PC-3 (cell line): ENCODE measurements at regions not wholly inside any gene's neighbourhood (a gene's known extent, or its start where the extent isn't known, plus 50 kb on each side); places are given as distances from the start of the nearest gene placed in this dataset.

ENCODE experiments used
- ATAC-seq: fragments of 200-7000 bp; cut with Tn5 transposase; 2 replicates; pipeline ENCODE4 v1.9.1; 2020; ENCODE audit warnings: mild to moderate bottlenecking, moderate library complexity
- BruUV-seq: library from RNA; stranded (reverse); fragments of 400-500 nt; replicated peaks from 2 replicates; lab custom pipeline; 2021; lab: Mats Ljungman, UMichigan
- CTCF ChIA-PET: fragments of 300-600 bp; sonication (Branson Sonifier 250); formaldehyde crosslinking; loops from one replicate; lab custom pipeline; 2022; ENCODE audit warnings: antibody characterized with exemption; lab: Charles Lee
- POLR2A ChIA-PET: fragments of 300-600 bp; sonication (Branson Sonifier 250); formaldehyde crosslinking; loops from one replicate; lab custom pipeline; 2022; ENCODE audit warnings: antibody characterized with exemption; ENCODE audit not compliant: unreplicated experiment; lab: Charles Lee
- DNase-seq: peaks from one replicate; pipeline ENCODE4 v3.0.0-alpha.2; 2015
- H2AFZ ChIP-seq: fragments of 300-600 bp; sonication (generic); 2 replicates; pipeline ENCODE4 v1.6.0; 2016; ENCODE audit warnings: antibody characterized with exemption, low read length
- H3F3A ChIP-seq: fragments of 300-600 bp; sonication (generic); one replicate; pipeline ENCODE4 v1.6.0; 2017; ENCODE audit warnings: antibody characterized with exemption, low read length, control low read depth, mild to moderate bottlenecking; ENCODE audit not compliant: unreplicated experiment
- H3K27ac ChIP-seq: fragments of 300-600 bp; sonication (generic); 2 replicates; pipeline ENCODE4 v1.5.1; 2016; ENCODE audit warnings: mild to moderate bottlenecking, low read length
- H3K27me3 ChIP-seq: fragments of 300-600 bp; sonication (generic); 2 replicates; pipeline ENCODE4 v1.6.1; 2016; ENCODE audit warnings: low read length, mixed read lengths
- H3K36me3 ChIP-seq: fragments of 300-600 bp; sonication (generic); 2 replicates; pipeline ENCODE4 v1.6.1; 2016; ENCODE audit warnings: low read depth, mixed run types, low read length, mixed read lengths
- H3K4me1 ChIP-seq: fragments of 300-600 bp; sonication (generic); 2 replicates; pipeline ENCODE4 v1.5.1; 2016; ENCODE audit warnings: low read length; ENCODE audit not compliant: insufficient read depth
- H3K4me2 ChIP-seq: fragments of 300-600 bp; sonication (generic); 2 replicates; pipeline ENCODE4 v1.6.0; 2016; ENCODE audit warnings: low read length
- H3K4me3 ChIP-seq: fragments of 300-600 bp; sonication (generic); 2 replicates; pipeline ENCODE4 v1.5.1; 2016; ENCODE audit warnings: mild to moderate bottlenecking, low read length, mixed read lengths
- H3K79me2 ChIP-seq: fragments of 300-600 bp; sonication (generic); 2 replicates; pipeline ENCODE4 v1.6.1; 2017; ENCODE audit warnings: low read length, mixed read lengths
- H3K9ac ChIP-seq: fragments of 300-600 bp; sonication (generic); 2 replicates; pipeline ENCODE4 v1.6.0; 2016; ENCODE audit warnings: mild to moderate bottlenecking, low read length
- H3K9me2 ChIP-seq: fragments of 300-600 bp; sonication (generic); replicated peaks from 2 replicates; pipeline ENCODE4 v1.6.1; 2016; ENCODE audit warnings: mixed run types, low read length, mixed read lengths
- H3K9me3 ChIP-seq: fragments of 300-600 bp; sonication (generic); 2 replicates; pipeline ENCODE4 v1.6.1; 2016; ENCODE audit warnings: low read length, mixed read lengths
- H4K20me1 ChIP-seq: fragments of 300-600 bp; sonication (generic); 2 replicates; pipeline ENCODE4 v1.6.1; 2016; ENCODE audit warnings: low read length, mixed read lengths
- EZH2 ChIP-seq: fragments of 300-600 bp; sonication (generic); IDR thresholded peaks from one replicate; pipeline ENCODE4 v1.6.1; 2017; ENCODE audit warnings: antibody characterized with exemption, mild to moderate bottlenecking, low read length; ENCODE audit not compliant: unreplicated experiment
- EZH2phosphoT487 ChIP-seq: fragments of 300-600 bp; sonication (generic); IDR thresholded peaks from 2 replicates; pipeline ENCODE4 v1.6.1; 2018; ENCODE audit warnings: mild to moderate bottlenecking, antibody characterized with exemption, low read length, borderline replicate concordance
- intact Hi-C: fragments of 100-400 bp; cut with micrococcal nuclease; formaldehyde crosslinking; loops from 2 replicates; pipeline ENCODE4 v1.9.0; 2023
- TF ChIP-seq, protein P1 (sequence below): fragments of 300-600 bp; sonication (generic); conservative IDR thresholded peaks from 2 replicates; pipeline ENCODE4 v1.5.1; 2017; ENCODE audit warnings: antibody characterized with exemption, low read depth, mild to moderate bottlenecking, low read length

DNA sequence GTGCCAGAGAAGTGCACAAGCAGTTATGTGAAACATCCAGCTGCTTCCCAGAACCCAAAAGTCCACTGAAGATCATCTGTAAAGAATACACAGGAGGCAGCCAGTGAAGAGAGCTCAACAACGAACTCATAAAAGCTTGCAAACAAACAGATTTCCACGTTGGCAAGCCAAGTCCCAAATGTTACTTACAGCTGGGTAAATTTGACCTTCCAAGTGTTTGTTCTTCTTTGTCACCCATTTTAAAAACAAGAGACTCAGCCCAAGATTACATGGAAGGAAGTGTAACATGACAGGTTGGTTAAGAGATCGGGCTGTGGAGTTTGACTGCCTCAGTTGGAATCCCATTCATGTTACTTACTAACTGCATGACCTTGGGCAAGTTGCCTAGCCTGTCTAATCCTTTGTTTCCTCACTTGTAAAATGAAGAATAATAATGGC, 174.9 kb upstream of the PAPPA start:
- intact Hi-C loops: no loop called here
- BruUV-seq: no TSS peak
- CTCF ChIA-PET: no interaction called here

DNA sequence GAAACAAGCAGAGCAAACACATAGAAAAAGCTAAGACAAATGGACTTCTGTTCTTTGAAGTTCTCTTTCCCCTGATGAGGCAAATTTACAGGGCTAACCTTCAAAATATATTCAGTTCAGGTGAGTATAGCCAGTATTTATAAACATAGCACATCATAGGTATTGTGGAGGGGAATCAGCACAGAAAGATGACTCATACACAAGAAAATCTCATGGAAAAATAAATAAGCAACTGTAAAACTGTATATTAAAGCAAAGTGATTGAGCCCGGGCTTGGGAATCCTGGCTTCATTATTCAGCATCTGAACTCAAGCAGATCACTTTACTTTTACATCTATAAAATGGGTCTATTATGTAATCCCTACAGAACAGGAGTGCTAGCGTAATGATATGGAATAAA, 173.5 kb upstream of the PAPPA start:
- H3K36me3 ChIP-seq: no peaks in the 10 kb centered on the region
- no peaks in the 10 kb centered on the region for H3F3A ChIP-seq
- H4K20me1 ChIP-seq: no peaks in the 10 kb centered on the region
- ChIA-PET POLR2A (no interaction called here), CTCF (no interaction called here)
- peaks cover 9% of the 10 kb centered on the region; the same call in 1 of the 2 replicates for H3K4me1 ChIP-seq
- H3K9me2 ChIP-seq: no peaks in the 10 kb centered on the region
- H3K79me2 ChIP-seq: no peaks in the 10 kb centered on the region
- ATAC-seq (no peak), DNase-seq (peak; percentile 16)
- BruUV-seq: no TSS peak
- no peak overlapping the region for H2AFZ ChIP-seq
- TF ChIP-seq, protein P1, sequence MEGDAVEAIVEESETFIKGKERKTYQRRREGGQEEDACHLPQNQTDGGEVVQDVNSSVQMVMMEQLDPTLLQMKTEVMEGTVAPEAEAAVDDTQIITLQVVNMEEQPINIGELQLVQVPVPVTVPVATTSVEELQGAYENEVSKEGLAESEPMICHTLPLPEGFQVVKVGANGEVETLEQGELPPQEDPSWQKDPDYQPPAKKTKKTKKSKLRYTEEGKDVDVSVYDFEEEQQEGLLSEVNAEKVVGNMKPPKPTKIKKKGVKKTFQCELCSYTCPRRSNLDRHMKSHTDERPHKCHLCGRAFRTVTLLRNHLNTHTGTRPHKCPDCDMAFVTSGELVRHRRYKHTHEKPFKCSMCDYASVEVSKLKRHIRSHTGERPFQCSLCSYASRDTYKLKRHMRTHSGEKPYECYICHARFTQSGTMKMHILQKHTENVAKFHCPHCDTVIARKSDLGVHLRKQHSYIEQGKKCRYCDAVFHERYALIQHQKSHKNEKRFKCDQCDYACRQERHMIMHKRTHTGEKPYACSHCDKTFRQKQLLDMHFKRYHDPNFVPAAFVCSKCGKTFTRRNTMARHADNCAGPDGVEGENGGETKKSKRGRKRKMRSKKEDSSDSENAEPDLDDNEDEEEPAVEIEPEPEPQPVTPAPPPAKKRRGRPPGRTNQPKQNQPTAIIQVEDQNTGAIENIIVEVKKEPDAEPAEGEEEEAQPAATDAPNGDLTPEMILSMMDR: no peak
- no peak for TF ChIP-seq EZH2
- no peak for TF ChIP-seq EZH2phosphoT487
- H3K9me3 ChIP-seq: no peaks in the 10 kb centered on the region
- no peak overlapping the region for H3K4me2 ChIP-seq
- H3K27ac ChIP-seq: no peak overlapping the region
- H3K27me3 ChIP-seq: no peaks in the 10 kb centered on the region
- no peak overlapping the region for H3K4me3 ChIP-seq
- intact Hi-C loops: no loop called here
- H3K9ac ChIP-seq: no peak overlapping the region

More for the DNA sequence above, 174.9 kb upstream of the PAPPA start:
- no peaks in the 10 kb centered on the region for H3K9me3 ChIP-seq
- DNase-seq (peak; percentile 35), ATAC-seq (no peak)
- TF ChIP-seq EZH2phosphoT487: no peak
- TF ChIP-seq, protein P1: no peak
- no peak for TF ChIP-seq EZH2
- no peak overlapping the region for H2AFZ ChIP-seq
- H3F3A ChIP-seq: no peaks in the 10 kb centered on the region
- no peaks in the 10 kb centered on the region for H3K9me2 ChIP-seq
- POLR2A ChIA-PET: no interaction called here
- H4K20me1 ChIP-seq: no peaks in the 10 kb centered on the region
- no peak overlapping the region for H3K4me2 ChIP-seq
- H3K4me3 ChIP-seq: no peak overlapping the region
- H3K9ac ChIP-seq: no peak overlapping the region
- no peaks in the 10 kb centered on the region for H3K79me2 ChIP-seq
- H3K27me3 ChIP-seq: no peaks in the 10 kb centered on the region
- H3K4me1 ChIP-seq: peaks cover 11% of the 10 kb centered on the region
- H3K27ac ChIP-seq: no peak overlapping the region
- H3K36me3 ChIP-seq: no peaks in the 10 kb centered on the region

DNA sequence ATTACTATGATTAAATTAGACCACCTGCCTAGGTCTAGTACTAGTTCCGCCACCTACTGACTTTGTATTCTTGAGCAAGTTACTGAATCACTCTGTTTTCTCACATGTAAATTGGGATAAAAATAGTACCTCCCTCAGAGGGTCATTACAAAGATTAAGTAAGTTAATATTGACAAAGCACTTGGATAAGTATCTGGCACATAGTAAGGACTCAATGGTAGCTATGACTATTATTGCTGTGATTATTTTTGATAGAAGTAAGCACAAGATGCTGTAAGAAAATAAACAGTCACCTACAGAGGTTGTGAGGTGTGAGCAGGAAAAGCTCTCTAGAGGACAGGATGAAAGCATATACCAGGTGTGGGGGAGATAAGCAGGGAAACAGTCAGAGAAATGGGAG, 173.1 kb upstream of the PAPPA start:
- no peaks in the 10 kb centered on the region for H3K36me3 ChIP-seq
- BruUV-seq: no TSS peak
- no peaks in the 10 kb centered on the region for H3F3A ChIP-seq
- TF ChIP-seq EZH2phosphoT487 (no peak), EZH2 (no peak)
- TF ChIP-seq, protein P1: no peak
- H3K27me3 ChIP-seq: no peaks in the 10 kb centered on the region
- no peak overlapping the region for H3K4me3 ChIP-seq
- ATAC-seq (no peak), DNase-seq (no peak)
- no peak overlapping the region for H3K4me2 ChIP-seq
- H3K4me1 ChIP-seq: peaks cover 9% of the 10 kb centered on the region; the same call in 1 of the 2 replicates
- intact Hi-C loops: no loop called here
- H3K79me2 ChIP-seq: no peaks in the 10 kb centered on the region
- H3K27ac ChIP-seq: no peak overlapping the region
- ChIA-PET CTCF (no interaction called here), POLR2A (no interaction called here)
- H2AFZ ChIP-seq: no peak overlapping the region
- no peaks in the 10 kb centered on the region for H3K9me2 ChIP-seq
- H4K20me1 ChIP-seq: no peaks in the 10 kb centered on the region
- H3K9ac ChIP-seq: no peak overlapping the region
- no peaks in the 10 kb centered on the region for H3K9me3 ChIP-seq
